Lung (tissue), 11 donors: ENCODE measurements at regions not wholly inside any gene's neighbourhood (a gene's known extent, or its start where the extent isn't known, plus 50 kb on each side); places are given as distances from the start of the nearest gene placed in this dataset.

Source experiments
- ATAC-seq: fragments of 200-7000 bp; cut with Tn5 transposase; one replicate; pipeline ENCODE4 v1.9.1; 2020; ENCODE audit warnings: moderate number of reproducible peaks; ENCODE audit not compliant: insufficient read depth, low FRiP score
- DNase-seq, 3 donors: peaks; one replicate each; pipeline ENCODE4 v3.0.0-alpha.2; 2013 to 2017
- H3K27ac ChIP-seq, 2 donors: one replicate each; pipeline ENCODE4 v1.5.1; 2013; ENCODE audit warnings: mild to moderate bottlenecking in 2 of 2, moderate library complexity in 2 of 2, control low read depth in 1 of 2, inconsistent platforms in 1 of 2, low read depth in 1 of 2, low read length in 1 of 2
- H3K27me3 ChIP-seq, 3 donors: one replicate each; pipeline ENCODE4 v1.5.1; 2013; ENCODE audit warnings: low read length in 2 of 3; ENCODE audit not compliant: control insufficient read depth in 3 of 3, insufficient read depth in 3 of 3
- H3K36me3 ChIP-seq, 4 donors: one replicate each; pipeline ENCODE4 v1.5.1; 2013; ENCODE audit warnings: low read length in 4 of 4, mild to moderate bottlenecking in 1 of 4, moderate library complexity in 1 of 4; ENCODE audit not compliant: control insufficient read depth in 4 of 4, insufficient read depth in 4 of 4
- H3K4me1 ChIP-seq, 5 donors: one replicate each; pipeline ENCODE4 v1.5.1; 2013; ENCODE audit warnings: low read length in 5 of 5, mild to moderate bottlenecking in 2 of 5, moderate library complexity in 1 of 5; ENCODE audit not compliant: control insufficient read depth in 5 of 5, insufficient read depth in 5 of 5
- H3K4me3 ChIP-seq: one replicate; pipeline ENCODE4 v1.5.1; 2013; ENCODE audit warnings: mild to moderate bottlenecking, control low read depth, moderate library complexity
- H3K9ac ChIP-seq, 2 donors: one replicate each; pipeline ENCODE4 v1.5.1; 2013; ENCODE audit warnings: low read length in 2 of 2, control low read depth in 1 of 2; ENCODE audit not compliant: insufficient read depth in 1 of 2
- H3K9me3 ChIP-seq, 4 donors: one replicate each; pipeline ENCODE4 v1.5.1; 2013; ENCODE audit warnings: low read length in 3 of 4, mild to moderate bottlenecking in 1 of 4, moderate library complexity in 1 of 4; ENCODE audit not compliant: control insufficient read depth in 4 of 4, insufficient read depth in 3 of 4
- CTCF ChIP-seq: IDR thresholded peaks from 2 replicates; pipeline ENCODE4 v1.5.1; 2012; ENCODE audit warnings: mild to moderate bottlenecking; ENCODE audit errors: control extremely low read depth, extremely low read depth
- WGBS, 2 donors: extraction: QIAGEN DNeasy Blood & Tissue Kit; methylation state at CpG; one replicate each; pipeline ENCODE4 v1.1.7; 2013; 5-methylcytosine and 5-hydroxymethylcytosine counted together
- donor health status: control.
- donor health status: control.
- donor health status: Bipolar disorder and iron deficiency.
- donor health status: healthy.
- donor health status: DM: yes; HTN: yes; CAD: no.

DNA sequence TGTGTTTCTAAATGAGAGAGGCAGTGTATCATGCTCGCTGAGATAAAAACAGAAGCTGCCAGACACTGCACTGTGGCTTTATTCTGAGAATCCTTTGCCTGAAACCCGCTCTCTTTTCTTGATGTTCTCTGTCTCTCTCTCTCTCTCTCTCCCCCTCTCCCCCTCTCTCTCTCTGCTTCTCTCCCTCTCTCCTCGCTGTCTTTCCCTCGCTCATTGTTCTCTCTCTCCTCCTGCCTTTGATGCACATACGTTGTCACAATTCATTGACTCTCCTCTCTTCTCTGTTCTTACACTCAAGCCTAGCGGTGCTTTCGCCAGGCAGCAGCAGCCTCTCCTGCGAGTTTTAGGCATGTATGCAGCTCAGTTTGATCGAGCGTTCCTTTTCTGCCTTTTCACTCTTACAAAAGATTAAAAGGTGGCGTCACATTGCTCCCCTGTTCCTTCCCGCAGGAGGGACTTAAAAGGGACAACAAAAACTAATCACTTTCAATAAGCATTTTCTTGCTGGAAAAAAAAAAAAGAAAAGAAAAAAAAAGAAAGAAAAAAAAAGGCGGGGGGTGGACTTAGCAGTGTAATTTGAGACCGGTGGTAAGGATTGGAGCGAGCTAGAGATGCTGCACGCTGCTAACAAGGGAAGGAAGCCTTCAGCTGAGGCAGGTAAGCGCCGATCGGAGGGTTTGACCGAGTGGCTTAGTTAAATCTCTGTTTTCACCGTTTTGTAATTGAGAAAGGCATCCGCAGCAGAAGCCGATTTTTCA lies 717.9 kb upstream of the WWC1 start:
- H3K36me3 ChIP-seq = no peaks in the 10 kb centered on the region
- no peak for TF ChIP-seq CTCF
- H3K27ac ChIP-seq = no peak overlapping the region
- peak overlapping the region; percentile 31 to 54 for H3K9ac ChIP-seq
- H3K4me1 ChIP-seq = peaks cover 0 to 22% (median 0%) of the 10 kb centered on the region in 5 donors
- H3K4me3 ChIP-seq = no peak overlapping the region
- DNase-seq (peak; percentile 58 to 88 (median 87)), ATAC-seq (peak; percentile 47)
- WGBS, 2 donors = 3 to 4% methylated on average over 23 of the region's 23 CpGs
- no peaks in the 10 kb centered on the region for H3K9me3 ChIP-seq
- H3K27me3 ChIP-seq = peaks cover 7 to 26% (median 8%) of the 10 kb centered on the region in 3 donors

DNA sequence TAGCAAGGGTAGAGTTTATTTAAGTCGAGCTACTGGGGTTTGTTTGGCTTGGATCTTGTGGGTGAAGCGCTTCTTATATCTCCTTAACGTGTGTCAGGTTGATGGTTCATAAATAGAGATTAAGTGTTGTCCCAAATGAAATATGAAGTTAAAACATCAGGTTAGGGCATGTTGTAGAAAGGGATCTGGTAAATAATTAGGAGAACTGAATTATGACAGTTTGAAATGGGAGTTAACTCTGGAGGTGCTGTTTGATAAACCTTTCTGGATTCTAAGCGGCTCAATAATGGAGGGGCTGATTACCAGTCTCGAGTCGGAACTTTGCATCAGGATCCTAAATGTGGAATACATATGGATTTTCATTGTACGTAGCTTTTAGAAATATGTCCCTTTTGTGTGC lies 717.0 kb upstream of the WWC1 start:
- no peak for ATAC-seq

GRCh38 chr5:167575330-167575729 lies 716.1 kb upstream of the WWC1 start:
- DNase-seq (no peak), ATAC-seq (no peak)
- 80 to 84% methylated on average over 5 of the region's 5 CpGs for WGBS, 2 donors
- peaks cover 0 to 26% (median 0%) of the 10 kb centered on the region in 5 donors for H3K4me1 ChIP-seq
- no peak overlapping the region for H3K9ac ChIP-seq
- H3K27ac ChIP-seq = no peak overlapping the region
- H3K4me3 ChIP-seq = no peak overlapping the region
- H3K27me3 ChIP-seq = peaks cover 7 to 26% (median 8%) of the 10 kb centered on the region in 3 donors
- TF ChIP-seq CTCF = no peak
- H3K9me3 ChIP-seq = no peaks in the 10 kb centered on the region
- no peaks in the 10 kb centered on the region for H3K36me3 ChIP-seq

More for the DNA sequence above, 717.0 kb upstream of the WWC1 start:
- DNase-seq = peak in 1 of 3 donors; percentile 38
- H3K4me3 ChIP-seq = no peak overlapping the region
- peaks cover 7 to 26% (median 8%) of the 10 kb centered on the region in 3 donors for H3K27me3 ChIP-seq
- peaks cover 0 to 22% (median 0%) of the 10 kb centered on the region in 5 donors for H3K4me1 ChIP-seq
- no peaks in the 10 kb centered on the region for H3K9me3 ChIP-seq
- peak overlapping the region in 1 of 2 donors; percentile 54 for H3K9ac ChIP-seq
- no peak overlapping the region for H3K27ac ChIP-seq
- no peak for TF ChIP-seq CTCF
- WGBS, 2 donors = 37 to 50% methylated on average over 7 of the region's 7 CpGs
- no peaks in the 10 kb centered on the region for H3K36me3 ChIP-seq
